ENCODE measurements at regions not wholly inside any gene's neighbourhood (a gene's known extent, or its start where the extent isn't known, plus 50 kb on each side); places are given as distances from the start of the nearest gene placed in this dataset.

DNA sequence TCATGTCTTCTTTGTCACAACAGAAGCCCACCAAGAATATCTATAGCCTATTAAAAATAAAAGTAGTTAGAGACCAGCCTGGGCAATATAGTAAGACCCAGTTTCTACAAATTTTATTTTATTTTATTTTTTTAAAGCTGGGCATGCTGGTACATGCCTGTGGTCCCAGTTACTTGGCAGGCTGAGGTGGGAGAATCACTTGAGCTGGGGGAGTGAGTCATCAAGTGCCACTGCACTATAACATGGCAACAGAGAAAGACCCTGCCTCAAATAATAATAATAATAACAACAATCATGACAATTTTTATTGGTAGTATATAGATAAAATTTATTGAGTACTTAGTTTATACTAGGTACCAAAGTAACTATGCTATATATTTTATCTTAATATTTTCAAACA, 93.0 kb upstream of the NPFFR2 start:
- DNase-seq = no peak

- peak in 1 of 2 experiments; percentile 48 for DNase-seq
Measured at GRCh38 chr4:71941001-71941400, 90.8 kb upstream of the NPFFR2 start.

DNA sequence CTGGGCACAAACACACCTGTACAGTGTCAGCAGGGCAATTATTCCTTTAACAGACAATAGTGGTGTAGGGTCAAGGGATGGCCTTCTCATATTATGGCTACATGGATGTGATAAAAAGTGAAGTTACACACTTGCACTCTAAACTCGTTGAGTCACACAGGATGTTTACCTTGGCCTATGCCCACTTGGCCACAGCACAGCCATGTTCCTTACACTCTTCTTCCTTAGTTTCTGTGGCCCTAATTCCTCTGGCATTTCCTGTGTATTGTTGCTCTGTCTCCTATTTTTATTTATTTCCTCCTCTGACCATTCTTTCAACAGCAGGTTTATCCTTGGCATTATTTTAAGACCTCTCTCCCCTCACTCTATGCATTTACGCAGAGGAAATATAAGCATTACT, 86.8 kb upstream of the NPFFR2 start:
- no peak for DNase-seq

DNA sequence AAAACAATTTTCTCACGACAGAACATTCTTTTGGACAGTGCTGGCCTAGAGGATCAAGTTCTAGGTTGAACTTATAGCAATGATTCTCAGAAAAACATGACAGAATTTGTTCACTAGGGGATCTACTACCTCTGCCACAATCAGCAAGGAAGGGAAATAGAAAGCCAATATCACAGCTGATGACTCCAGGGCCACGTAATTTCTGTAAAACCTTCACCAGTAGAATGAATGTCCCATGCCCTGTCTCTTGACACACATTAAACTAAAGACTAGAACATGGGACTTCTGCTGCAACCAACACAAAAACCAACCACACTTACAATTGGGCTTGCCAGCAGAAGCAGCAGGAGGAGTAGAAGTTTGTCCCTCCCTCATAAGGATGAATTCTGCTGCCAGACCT, 86.0 kb upstream of the NPFFR2 start:
- no peak for DNase-seq

DNA sequence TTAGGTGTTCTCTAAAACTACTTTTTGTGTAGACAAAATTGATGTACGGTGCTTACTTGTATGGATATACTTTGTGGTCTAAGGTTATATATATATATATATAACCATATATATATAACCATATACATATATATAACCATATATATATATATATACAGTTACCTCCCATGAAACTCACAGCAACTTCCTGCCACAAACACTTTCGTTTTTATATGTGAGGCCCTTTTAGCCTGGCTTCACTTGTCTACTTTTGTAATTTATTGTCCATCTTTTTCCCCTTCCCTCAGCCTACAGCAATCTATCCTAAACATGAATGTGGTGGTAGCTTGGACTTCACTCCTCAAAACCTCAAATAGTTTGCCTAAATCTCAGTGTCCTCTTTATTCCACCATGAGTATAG, 72.8 kb upstream of the NPFFR2 start:
- DNase-seq = no peak

- DNase-seq = no peak
Measured at GRCh38 chr4:71962622-71963264, 69.1 kb upstream of the NPFFR2 start.

DNA sequence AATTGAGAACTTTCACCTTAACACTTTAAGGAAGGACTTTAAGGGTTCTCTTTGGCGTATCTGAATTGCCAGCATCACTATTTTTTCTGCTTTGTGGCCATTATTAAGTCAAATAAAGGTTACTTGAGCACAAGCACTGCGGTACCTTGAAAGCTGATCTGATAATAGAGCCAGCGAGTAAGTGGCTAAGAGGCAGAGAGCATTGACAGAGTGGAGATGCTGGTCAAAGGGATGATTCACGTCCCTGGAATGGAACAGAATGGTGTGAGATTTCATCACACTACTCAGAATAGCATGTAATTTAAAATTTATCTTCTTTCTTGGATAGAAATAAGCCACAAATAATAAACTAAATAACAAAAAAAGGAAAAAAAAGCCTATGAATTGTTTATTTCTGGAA, 57.1 kb upstream of the NPFFR2 start:
- no peak for DNase-seq

GRCh38 chr4:71976523-71976922, 55.3 kb upstream of the NPFFR2 start:
- DNase-seq = no peak

DNA sequence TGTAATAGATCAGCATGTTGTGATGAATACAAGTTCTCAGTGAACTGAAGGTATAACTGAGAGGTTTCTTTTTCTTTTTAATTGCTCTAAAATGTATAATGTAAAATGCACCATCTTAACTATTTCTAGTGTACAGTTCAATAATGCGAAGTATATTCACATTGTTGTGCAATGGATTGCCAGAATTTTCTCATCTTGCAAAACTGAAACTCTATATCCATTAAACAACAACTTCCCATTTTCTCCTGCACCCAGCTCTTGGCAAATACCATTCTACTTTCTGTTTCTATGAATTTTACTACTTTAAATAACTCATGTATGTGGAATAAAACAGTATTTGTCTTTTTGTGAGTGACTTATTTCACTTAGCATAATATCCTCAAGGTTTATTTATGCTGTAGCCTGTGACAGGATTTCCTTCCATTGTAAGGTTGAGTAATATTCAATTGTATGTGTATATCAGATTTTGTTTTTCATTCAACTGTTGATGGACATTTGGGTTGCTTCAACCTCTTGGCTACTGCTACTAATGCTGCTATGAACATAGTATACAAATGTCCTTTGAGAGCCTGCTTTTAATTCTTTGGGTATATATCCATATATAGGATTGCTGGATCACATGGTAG, 53.5 kb upstream of the NPFFR2 start:
- no peak for DNase-seq

DNA sequence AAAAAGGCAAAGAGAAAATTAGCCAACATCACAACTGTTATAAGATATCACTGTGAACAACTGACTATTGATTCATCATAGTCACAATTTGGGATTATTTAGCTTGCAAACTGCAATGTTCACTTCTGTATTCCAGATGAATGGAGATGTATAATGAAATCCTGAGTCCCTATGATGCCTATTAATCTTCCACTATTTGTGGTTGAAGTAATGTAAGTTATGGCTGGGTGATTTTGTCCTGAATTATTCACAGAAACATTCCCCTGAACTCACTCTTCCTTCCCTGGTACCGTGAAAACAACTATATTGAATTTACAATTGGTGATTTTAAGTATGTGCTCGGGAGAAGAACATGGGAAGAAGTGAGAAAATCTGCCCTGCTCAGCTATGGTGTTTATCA, 50.8 kb upstream of the NPFFR2 start:
- no peak for DNase-seq
